ENCODE measurements at regions not wholly inside any gene's neighbourhood (a gene's known extent, or its start where the extent isn't known, plus 50 kb on each side); places are given as distances from the start of the nearest gene placed in this dataset.
"Not testable (repeated sequence)": the region's sequence is repeated elsewhere in the genome, so short reads cannot be mapped to it uniquely, and the experiment has no call there.

DNA sequence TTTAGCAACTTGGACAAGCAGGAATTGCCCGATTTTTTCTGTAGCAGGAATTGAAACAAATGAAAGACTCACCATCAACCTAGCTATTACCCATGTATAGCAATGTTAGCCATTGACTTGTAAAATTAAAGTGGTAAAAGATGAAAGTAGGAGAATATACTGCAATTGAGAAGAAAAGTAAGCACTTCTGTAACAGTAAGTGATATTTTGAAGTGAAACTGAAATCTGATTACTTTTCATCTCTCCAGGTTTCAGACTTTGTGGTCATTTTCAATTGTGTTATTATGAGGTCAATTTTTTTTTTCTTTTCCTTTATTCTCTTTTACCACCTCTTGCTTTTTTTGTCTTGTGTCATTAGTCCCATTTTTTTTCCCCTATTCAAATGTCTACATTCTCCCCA lies 1078.2 kb downstream of the ZPLD1 start:
- FAIRE-seq: no peak

DNA sequence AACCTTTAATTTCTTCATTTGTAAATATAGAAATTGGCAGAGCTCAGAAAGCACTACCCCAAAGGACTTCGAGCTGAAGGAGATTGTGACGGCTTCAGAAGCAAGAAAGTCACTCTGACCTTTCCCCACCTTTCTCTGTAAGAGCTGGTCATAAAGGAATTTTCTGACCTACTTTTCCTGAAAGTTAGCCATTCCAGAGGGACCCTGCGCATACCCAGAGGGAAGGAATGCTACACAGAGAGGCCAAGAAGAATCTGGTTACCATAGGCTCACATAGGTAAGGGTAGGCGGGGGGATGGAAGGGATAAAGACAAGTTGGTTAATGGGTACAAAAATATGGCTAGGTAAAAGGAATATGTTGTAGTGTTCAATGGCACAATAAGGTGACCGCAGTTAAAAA lies 1080.3 kb downstream of the ZPLD1 start:
- no peak for FAIRE-seq

DNA sequence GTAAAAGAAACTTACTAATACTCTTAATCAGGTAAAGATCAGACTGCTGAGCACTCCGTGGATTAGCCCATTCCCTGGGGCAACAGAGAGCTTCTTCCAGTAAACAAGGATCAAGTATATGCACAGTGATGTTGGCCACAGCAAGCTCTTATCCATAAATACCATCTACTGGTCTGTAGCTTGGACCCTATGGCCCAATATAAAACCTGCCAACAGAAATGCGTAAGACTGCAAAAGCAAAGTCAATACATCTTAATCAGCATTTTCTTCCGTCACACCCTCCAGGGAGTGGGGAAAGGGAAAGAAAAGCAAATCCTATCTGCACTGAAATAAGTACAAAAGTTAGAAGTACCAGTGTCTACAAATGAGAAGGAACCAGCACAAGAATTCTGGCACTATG lies 1082.1 kb downstream of the ZPLD1 start:
- FAIRE-seq: no peak

DNA sequence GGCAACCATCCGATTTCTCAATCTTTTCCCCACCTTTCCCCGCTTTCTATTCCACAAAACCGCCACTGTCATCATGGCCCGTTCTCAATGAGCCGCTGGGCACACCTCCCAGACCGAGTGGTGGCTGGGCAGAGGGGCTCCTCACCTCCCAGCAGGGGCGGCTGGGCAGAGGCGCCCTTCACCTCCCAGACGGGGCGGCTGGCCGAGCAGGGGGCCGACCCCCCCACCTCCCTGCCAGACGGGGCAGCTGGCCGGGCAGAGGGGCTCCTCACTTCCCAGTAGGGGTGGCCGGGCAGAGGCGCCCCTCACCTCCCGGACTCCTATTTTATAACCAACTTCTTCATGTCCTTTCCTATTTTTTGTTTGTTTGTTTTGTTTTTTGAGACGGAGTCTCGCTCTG lies 1096.5 kb downstream of the ZPLD1 start:
- not testable (repeated sequence) for FAIRE-seq

DNA sequence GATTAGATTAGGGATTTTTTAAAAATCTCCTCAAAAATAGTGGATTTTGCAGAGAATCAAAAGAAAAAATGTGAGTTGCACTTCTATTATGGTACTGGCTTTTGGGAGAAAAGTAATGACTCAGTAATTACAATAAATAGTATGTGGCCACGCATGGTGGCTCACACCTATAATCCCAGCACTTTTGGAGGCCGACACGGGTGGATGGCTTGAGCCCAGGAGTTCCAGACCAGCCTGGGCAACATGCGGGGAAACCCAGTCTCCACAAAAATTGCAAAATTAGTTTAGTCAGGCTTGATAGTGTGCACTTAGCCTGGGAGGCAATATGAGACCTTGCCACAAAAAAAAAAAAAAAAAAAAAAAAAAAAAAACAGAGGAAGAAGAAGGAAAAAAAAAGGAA lies 1098.2 kb downstream of the ZPLD1 start:
- FAIRE-seq: no peak

DNA sequence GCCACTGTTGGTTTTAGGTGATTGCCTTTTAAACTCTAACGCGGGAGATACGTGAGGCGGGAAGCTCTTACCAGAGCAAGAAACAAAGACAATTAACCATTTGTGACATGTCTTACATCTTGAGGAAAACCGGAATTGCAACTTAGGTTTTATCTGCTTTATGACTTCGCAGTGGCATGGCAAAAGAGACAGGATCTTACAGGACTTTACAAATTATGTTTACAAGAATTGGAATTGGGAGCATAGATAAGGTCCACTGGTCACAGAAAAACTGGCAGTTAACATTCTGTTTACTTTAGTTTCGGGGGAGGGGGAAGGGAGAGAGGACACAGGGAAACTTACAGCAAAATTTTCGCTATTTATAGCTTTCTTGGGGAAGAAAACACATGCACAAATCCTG lies 1119.6 kb downstream of the ZPLD1 start:
- FAIRE-seq: no peak

DNA sequence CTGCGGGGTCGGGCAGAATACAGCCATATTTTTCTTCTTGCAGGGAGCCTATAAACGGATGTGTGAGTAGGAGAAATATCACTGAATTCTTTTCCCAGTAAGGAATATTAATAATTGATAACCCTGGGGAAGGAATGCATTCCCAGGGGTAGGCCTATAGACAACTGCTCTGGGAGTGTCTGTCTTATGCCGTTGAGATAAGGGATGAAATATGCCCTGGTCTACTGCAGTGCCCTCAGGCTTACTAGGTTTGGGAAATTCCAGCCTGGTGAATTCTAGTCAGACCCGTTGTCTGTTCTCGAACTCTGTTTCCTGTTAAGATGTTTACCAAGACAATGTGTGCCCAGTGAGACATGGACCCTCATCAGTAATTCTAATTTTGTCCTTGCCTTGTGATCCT lies 1129.3 kb downstream of the ZPLD1 start:
- not testable (repeated sequence) for FAIRE-seq

DNA sequence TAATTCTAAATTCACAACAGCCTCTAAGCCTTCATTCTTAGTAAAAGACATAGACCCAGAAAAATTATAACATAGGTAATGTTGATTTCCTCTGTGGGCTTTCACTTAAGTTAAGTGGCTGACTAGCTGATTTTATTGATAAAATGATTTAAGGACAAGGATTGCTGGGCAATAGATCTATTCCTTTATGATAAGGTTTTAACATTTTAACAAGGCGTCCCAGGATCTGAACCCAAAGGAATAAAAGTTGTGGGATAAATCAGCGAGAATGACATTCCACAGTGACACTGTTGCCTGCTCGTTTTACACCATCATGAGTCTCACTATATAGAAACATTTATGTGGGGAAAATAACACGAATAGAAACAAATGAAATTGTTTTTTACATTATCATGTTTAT lies 1151.0 kb downstream of the ZPLD1 start:
- FAIRE-seq: no peak

DNA sequence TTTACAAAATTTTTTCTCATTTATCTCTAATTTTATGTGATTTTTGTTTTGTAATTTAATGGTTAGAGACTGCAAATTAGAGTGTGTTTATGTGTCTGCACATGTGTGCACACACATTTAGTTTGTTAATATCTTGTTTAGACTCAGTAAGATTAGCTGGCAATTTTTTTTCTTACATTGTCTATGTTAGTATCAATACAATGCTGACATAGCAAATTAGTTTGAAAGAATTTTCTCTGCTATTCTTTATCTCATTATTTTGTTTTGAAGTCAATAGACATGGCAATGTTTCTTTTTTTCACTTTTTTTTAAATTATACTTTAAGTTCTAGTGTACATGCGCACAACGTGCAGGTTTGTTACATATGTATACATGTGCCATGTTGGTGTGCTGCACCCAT lies 1155.0 kb downstream of the ZPLD1 start:
- no peak for FAIRE-seq

DNA sequence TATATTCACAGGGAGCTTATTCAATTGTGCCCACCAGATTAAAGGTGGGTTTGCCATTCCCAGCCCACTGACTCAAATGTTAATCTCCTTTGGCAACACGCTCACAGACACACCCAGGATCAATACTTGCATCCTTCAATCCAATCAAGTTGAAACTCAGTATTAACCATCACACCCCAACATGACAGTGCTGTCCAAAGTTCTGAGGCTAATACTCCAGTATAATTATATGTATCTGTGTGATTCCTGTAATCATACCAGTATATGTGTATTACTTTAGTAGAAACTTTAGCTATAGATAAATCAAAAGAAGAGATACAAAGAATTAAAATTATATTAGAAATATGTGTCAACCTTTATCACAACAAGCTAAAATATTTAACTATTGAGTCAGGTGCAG lies 1166.0 kb downstream of the ZPLD1 start:
- no peak for FAIRE-seq

DNA sequence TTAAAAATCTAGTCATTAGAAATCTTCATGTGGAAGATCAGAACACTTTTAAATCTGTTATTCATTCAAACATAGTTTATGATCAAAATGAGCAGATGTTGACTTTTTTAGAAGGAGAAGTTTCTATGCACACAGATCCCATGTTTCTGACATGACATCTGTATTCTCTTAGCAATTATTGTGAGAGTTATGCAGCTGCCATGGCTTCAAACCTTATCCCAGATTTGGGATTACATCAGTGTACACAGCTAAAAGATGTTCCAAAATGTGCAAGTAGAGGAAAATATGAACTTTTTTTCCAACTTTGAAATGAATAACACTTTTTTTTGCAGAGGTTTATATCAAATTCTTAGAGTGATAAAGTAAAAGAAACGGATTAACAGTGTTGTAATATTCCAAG lies 1166.9 kb downstream of the ZPLD1 start:
- no peak for FAIRE-seq

DNA sequence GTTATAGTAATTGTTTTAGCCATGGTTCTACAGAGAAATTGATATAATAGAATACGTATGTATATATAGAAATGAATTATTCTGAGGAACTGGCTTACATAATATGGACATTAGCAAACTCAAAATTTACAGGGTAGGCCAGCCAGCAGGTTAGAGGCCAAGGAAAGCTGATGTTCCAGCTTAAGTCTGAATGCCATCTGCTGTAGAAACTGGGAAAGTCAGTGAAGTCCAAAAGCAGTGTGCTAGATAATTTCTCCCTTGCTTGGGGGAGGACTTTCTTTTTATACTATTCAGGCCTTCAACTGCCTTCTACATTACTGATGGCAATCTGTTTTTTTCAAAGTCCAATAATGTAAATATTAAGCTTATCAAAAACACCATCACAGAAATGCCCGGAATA lies 1174.7 kb downstream of the ZPLD1 start:
- no peak for FAIRE-seq

DNA sequence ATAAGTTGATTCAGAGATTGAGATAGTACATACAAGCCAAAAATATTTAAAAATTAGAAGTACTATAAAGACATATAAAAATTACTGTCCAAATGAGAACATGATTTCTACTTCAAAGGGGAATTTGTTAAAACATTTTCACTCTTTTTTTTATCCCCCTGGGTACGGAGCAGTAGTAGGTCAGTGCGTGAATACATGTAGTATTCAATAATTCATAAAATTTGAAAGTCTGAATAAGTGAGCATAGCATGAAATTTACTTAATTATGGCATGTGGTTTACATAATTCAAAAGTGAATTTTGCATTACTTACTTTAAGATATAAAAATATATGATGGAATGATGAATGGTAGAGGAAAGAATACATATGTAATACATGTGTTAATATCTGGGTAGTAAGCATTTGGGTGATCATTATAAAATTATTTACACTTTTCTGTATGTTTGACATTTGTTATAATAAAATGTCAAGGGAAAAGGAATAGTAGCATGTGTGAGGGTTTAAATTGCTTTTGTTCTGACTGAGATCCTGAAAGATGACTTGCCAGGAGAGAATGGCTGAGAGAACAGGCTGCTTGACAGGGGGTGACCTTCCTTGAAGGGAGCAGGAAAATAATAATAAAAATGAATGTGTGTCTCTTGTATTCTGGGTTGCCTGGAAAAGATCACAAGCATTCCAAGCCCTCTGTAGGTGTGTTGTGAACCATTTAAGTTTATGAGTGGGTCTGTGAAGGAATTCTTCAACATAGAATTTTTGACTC lies 1178.8 kb downstream of the ZPLD1 start:
- FAIRE-seq: no peak

DNA sequence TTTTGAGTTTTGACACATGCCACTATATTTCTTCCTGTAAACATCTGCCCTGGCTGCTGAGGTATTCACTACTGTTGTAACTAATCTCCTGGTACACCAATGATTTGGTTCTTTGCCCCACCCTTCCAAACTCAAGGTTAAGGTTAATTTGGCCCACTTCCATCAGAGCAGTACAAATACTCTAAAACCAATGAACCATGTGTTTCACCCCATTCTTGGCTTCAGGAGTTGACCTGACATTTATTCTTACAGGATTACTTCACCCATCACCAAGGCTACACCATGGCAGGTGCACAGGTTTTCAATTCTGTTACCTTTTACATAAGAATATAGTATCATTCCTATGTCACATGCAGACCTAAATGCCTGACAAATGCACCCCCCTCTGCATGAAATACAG lies 1179.9 kb downstream of the ZPLD1 start:
- FAIRE-seq: no peak

DNA sequence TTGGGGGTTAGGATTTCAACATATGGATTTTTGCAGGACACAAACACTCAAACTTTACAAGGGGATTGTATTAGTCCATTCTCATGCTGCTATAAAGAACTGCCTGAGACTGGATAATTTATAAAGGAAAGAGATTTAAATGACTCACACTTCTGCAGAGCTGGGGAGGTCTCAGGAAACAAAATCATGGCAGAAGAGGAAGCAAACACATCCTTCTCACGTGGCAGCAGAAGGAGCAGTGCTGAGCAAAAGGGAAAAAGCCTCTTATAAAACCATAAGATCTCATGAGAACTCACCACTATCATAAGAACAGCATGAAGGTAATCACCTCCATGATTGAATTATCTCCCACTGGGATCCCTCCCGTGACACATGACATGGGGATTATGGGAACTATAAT lies 1183.1 kb downstream of the ZPLD1 start:
- no peak for FAIRE-seq

DNA sequence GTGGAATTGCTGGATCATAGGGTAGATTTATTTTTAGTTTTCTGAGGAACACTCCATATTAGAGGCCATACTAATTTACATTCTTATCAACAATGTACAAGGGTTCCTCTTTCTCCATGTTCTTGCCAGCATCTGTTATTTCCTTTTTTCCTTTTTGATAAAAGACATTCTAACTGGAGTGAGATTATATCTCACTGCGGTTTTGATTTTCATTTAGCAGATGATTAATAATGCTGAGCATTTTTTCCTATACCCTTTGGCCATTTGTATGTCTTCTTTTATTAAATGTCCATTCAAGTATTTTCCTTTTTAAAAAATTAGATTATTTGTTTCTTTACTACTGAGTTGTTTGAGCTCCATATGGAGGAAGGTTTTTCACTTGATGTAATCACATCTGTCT lies 1189.5 kb downstream of the ZPLD1 start:
- FAIRE-seq: no peak

DNA sequence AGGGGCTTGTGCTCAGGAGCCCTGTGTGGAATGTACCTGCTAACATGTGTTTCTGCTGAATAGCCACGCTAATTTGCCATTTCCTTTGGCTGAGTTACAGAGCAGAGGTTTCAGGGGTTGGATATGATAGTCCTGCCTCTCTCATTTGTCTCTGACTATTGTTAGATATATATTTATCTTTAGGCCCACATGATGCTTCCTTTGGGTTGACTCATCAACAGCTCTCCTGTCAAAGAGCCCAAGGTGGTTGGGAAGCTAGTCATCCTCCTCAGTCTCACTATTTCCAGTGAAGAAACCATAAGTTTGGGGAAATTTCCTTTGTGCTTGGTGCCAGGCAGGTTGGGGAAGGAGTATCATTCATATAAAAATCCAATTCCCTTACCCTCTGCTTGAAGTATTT lies 1194.6 kb downstream of the ZPLD1 start:
- no peak for FAIRE-seq

DNA sequence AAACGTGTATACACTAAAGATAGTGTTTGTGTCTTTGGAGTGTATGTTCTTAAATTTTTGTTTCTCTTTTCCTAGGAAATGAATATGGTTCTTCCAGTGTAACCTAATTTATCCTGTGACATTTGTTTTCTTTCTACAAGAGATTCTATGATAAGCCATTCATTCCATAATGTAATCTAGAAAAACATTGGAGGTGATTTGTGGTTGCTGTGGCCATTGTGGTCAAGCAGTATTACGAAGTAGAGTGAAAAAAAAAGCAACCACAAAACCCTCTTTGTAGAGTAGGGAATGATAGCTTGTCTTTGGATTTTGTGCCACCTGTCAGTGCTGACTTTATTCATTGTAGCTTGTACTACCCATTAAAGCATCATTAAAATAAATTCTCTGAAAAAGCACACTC lies 1209.6 kb downstream of the ZPLD1 start:
- FAIRE-seq: no peak

DNA sequence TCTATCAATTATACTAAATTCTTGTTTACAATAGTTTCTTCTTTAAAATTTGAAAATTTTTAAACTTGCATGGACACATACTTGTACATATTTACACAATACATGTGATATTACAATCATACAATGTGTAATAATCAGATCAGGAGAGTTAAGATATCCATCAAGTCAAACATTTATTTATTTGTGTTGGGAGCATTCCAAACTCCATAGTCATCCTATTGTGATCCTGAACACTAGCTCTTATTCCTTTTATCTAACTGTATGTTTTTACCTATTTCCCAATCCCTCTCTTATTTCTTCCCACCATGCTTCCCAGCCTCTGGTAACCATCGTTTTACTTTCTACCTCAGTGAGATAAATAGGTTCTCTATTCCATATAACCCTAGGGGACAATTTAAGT lies 1219.2 kb downstream of the ZPLD1 start:
- FAIRE-seq: no peak

DNA sequence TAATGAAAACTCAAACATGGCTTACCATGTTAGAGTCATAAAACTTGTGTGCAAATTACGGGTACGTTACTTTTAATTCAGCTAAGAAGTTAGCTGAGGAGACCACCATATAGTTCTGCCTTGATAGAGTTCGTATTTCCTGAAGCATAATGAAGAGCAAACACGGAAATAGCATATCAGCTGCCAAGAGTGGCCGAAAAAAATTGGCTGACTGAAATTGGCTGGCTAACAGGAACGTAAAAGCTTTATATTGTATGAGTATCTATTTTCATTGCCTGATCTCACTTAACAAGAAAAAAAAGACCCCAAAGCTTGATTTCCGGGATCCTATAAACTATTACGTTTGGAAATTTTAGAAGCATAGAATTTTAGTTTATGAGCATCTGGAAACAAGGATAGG lies 1222.9 kb downstream of the ZPLD1 start:
- FAIRE-seq: no peak

DNA sequence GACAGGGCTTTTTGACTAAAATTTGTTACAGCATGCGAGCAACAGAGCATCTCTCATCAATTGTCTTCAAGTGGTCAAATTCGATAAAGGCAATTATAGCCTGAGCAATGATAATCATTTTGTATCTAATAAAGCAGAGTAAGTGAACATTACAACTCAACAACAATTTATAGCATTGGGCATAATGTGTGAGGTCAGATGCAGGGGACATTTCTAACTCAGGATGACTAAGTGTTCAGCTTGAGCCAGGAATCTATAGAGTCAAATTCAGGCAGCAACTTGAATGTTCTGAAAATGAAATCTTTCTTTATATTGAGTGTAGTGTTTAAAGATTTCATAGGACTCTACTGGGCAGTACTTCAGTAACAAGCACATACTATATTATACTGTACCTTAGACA lies 1226.0 kb downstream of the ZPLD1 start:
- FAIRE-seq: no peak

DNA sequence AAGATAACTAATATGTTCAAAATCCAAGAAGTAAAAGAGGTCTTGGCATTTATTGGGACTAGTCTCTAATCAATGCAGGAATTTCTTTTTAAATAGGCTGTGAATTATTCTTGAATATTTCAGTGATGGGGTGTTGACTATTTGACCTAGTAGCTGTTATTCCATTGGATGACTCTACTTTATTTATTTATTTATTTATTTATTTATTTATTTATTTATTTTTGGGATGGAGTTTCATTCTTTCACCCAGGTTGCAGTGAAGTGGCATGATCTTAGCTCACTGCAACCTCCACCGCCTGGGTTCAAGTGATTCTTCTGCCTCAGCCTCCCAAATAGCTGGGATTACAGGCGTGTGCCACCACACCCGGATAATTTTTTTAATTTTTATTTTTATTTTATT lies 1227.8 kb downstream of the ZPLD1 start:
- no peak for FAIRE-seq

DNA sequence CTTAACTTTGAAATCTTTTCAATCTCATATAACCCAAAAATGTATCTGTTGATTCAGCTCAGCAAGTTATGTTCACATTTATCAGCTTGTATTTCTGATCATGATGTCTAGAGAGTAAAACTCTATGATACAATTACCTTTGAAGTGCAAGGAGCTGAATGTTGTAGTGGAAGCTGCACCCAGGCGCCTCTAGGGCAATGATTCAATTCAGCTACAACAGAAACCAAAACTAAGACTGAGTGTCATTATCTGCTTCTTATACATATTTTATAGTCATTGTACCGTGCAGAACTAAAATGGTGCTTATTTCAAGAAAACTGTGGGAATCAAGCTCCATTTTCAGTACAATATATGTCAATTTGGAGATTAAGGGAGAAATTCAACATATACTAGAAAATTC lies 1237.5 kb downstream of the ZPLD1 start:
- FAIRE-seq: no peak

DNA sequence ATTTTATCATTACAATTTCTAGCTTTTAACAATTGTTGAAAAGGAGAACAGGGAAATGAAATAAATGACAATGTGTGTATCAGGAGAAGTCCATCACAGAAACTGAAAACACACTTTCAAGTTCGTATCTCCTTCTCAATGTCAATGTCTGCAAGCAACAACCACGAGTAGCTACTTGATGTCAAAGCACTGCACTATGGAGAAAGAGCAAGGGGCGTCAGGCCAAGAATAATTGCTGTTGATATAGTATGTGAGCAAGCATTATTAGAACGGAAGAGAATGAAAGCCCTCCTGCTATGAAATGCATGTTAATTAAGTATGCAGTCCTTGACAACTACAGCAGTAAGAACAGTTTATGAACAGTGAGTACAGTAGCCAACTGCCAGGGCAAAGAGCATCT lies 1250.1 kb downstream of the ZPLD1 start:
- FAIRE-seq: no peak

DNA sequence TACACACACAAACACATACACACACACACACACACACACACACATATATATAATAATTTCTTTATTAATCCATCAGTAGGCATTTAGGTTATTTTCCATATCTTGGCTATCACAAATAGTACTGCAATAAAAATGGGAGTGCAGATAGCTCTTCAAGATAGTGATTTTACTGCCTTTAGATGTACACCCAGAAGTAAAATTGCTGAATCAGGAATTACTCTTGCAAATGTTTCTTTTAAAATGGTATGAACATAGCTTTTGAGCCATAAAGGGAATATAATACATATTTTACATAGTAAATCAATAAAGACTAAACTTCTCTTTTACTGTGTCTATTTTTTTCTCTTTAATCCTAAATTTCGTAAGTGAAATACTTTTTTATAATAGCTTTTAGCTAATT lies 1251.1 kb downstream of the ZPLD1 start:
- no peak for FAIRE-seq

DNA sequence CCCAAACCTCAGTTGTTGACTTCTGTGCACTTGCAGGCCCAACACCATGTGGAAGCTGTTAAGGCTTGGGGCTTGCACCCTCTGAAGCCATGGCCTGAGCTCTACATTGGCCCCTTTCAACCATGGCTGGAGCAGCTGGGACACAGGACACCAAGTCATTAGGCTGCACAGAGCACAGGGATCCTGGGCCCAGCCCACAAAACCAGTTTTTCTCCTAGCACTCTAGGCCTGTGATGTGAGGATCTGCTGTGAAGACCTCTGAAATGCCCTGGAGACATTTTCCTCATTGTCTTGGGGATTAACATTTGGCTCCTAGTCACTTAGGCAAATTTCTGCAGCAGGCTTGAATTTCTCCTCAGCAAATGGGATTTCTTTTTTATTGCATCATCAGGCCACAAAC lies 1255.7 kb downstream of the ZPLD1 start:
- no peak for FAIRE-seq
